HUES6 (cell line): ENCODE measurements at regions not wholly inside any gene's neighbourhood (a gene's known extent, or its start where the extent isn't known, plus 50 kb on each side); places are given as distances from the start of the nearest gene placed in this dataset.

Experiments
- H3K27ac ChIP-seq: 2 replicates; pipeline ENCODE4 v1.7.0; 2013; ENCODE audit warnings: low read depth, mild to moderate bottlenecking, low read length, inconsistent platforms
- H3K27me3 ChIP-seq: 2 replicates; pipeline ENCODE4 v1.6.1; 2013; ENCODE audit warnings: low read length; ENCODE audit not compliant: control insufficient read depth, insufficient read depth
- H3K36me3 ChIP-seq: 2 replicates; pipeline ENCODE4 v1.6.1; 2013; ENCODE audit warnings: low read length; ENCODE audit not compliant: control insufficient read depth, insufficient read depth
- H3K4me1 ChIP-seq: 2 replicates; pipeline ENCODE4 v1.6.1; 2013; ENCODE audit warnings: low read length; ENCODE audit not compliant: control insufficient read depth, insufficient read depth
- H3K4me3 ChIP-seq: 2 replicates; pipeline ENCODE4 v1.5.1; 2013; ENCODE audit warnings: low read depth, low read length
- H3K9ac ChIP-seq: one replicate; pipeline ENCODE4 v1.6.1; 2013; ENCODE audit warnings: mild to moderate bottlenecking, low read length
- H3K9me3 ChIP-seq: 2 replicates; pipeline ENCODE4 v1.6.1; 2013; ENCODE audit warnings: low read depth, low read length; ENCODE audit not compliant: control insufficient read depth, insufficient read depth

GRCh38 chr2:216302981-216303676 lies 69.2 kb downstream of the MARCHF4 start:
- no peaks in the 10 kb centered on the region for H3K9me3 ChIP-seq
- no peak overlapping the region for H3K27ac ChIP-seq
- H3K4me3 ChIP-seq, result no peak overlapping the region
- H3K36me3 ChIP-seq, result no peaks in the 10 kb centered on the region
- H3K4me1 ChIP-seq, result peaks cover 21% of the 10 kb centered on the region
- no peaks in the 10 kb centered on the region for H3K27me3 ChIP-seq
- no peak overlapping the region for H3K9ac ChIP-seq

GRCh38 chr2:216300906-216301305 lies 71.4 kb downstream of the MARCHF4 start:
- Histone ChIP-seq H3K36me3 (no peaks in the 10 kb centered on the region), H3K9me3 (no peaks in the 10 kb centered on the region), H3K4me3 (no peak overlapping the region), H3K27me3 (no peaks in the 10 kb centered on the region), H3K27ac (no peak overlapping the region), H3K4me1 (peaks cover 18% of the 10 kb centered on the region), H3K9ac (no peak overlapping the region)

- H3K9me3 ChIP-seq, result no peaks in the 10 kb centered on the region
- H3K4me3 ChIP-seq, result no peak overlapping the region
- no peaks in the 10 kb centered on the region for H3K36me3 ChIP-seq
- H3K27me3 ChIP-seq, result no peaks in the 10 kb centered on the region
- H3K27ac ChIP-seq, result no peak overlapping the region
- peaks cover 18% of the 10 kb centered on the region for H3K4me1 ChIP-seq
- no peak overlapping the region for H3K9ac ChIP-seq
These were observed 72.7 kb downstream of the MARCHF4 start for GRCh38 chr2:216299588-216299987.

GRCh38 chr2:216298719-216299495 lies 73.4 kb downstream of the MARCHF4 start:
- H3K27ac ChIP-seq, result no peak overlapping the region
- H3K4me1 ChIP-seq, result peaks cover 18% of the 10 kb centered on the region
- no peaks in the 10 kb centered on the region for H3K9me3 ChIP-seq
- H3K36me3 ChIP-seq, result no peaks in the 10 kb centered on the region
- H3K27me3 ChIP-seq, result no peaks in the 10 kb centered on the region
- no peak overlapping the region for H3K9ac ChIP-seq
- H3K4me3 ChIP-seq, result no peak overlapping the region

DNA sequence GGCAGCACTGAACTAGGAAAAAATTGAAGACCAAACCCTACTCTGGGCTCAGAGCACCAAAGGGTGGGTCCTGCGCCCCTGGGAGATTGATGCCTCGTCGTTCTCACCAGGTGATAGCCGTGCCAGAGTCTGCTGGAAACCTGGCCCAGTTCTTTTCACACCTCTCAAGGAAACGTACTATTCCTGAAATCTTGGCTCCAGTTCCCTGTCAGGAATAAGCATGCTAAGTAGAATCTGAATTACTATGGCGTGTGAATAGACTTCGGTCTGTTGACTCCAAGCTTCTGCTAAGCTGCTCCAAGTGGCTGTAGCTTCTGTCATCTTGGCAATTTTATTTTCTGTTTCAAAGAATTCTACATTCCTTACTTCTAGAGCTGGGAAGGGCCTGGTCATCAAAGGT lies 75.4 kb downstream of the MARCHF4 start:
- H3K36me3 ChIP-seq, result no peaks in the 10 kb centered on the region
- no peaks in the 10 kb centered on the region for H3K27me3 ChIP-seq
- H3K9me3 ChIP-seq, result no peaks in the 10 kb centered on the region
- H3K27ac ChIP-seq, result no peak overlapping the region
- H3K9ac ChIP-seq, result no peak overlapping the region
- no peak overlapping the region for H3K4me3 ChIP-seq
- peaks cover 27% of the 10 kb centered on the region for H3K4me1 ChIP-seq

DNA sequence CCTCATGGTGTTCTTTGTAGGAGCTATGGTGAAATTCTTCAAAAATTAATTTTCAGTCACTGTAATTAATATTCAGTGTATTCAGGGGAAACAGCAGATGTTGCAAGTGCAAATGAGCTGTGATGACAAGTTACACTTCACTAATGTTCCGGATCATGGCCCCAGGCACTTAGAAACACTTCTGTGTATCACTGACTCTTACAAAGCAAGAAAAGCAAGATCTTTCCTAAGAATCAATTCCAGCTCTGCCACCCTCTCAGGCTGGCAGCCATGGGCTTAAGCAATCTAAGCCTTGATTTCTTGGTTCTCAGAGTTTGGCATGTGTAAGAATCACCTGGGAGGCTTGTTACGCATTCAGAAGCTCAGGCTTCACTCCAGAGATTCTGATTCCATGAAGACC lies 78.0 kb downstream of the MARCHF4 start:
- Histone ChIP-seq H3K27me3 (0 out of 2 replicates have a peak, but pooled peaks cover 2% of the 10 kb centered on the region), H3K36me3 (no peaks in the 10 kb centered on the region), H3K4me3 (no peak overlapping the region), H3K27ac (no peak overlapping the region), H3K4me1 (peaks cover 19% of the 10 kb centered on the region; the same call in 1 of the 2 replicates), H3K9me3 (no peaks in the 10 kb centered on the region), H3K9ac (no peak overlapping the region)

DNA sequence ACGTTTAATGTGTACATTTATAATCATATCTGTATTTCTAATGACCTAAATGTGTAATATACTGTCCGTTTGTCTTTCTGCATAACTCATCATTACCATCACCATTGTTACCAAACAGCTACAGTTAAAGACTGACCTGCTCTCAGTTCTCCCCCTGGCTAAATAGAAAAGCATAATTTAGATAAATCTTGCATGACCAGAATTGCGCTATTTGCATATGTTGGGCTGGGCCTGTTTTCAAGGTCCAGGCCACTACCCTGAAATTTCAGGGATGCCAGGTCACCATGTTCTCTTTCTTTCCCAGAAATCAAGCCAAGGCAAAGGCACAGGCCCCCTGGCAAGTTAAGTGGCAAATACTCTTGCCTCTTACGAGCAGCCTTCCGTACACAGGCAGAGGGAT lies 78.4 kb downstream of the MARCHF4 start:
- no peak overlapping the region for H3K9ac ChIP-seq
- no peaks in the 10 kb centered on the region for H3K9me3 ChIP-seq
- no peak overlapping the region for H3K4me3 ChIP-seq
- no peak overlapping the region for H3K27ac ChIP-seq
- H3K27me3 ChIP-seq, result 0 out of 2 replicates have a peak, but pooled peaks cover 2% of the 10 kb centered on the region
- H3K4me1 ChIP-seq, result peaks cover 17% of the 10 kb centered on the region; the same call in 1 of the 2 replicates
- no peaks in the 10 kb centered on the region for H3K36me3 ChIP-seq

GRCh38 chr2:216292886-216293301 lies 79.4 kb downstream of the MARCHF4 start:
- Histone ChIP-seq H3K27ac (no peak overlapping the region), H3K4me3 (no peak overlapping the region), H3K27me3 (0 out of 2 replicates have a peak, but pooled peaks cover 2% of the 10 kb centered on the region), H3K36me3 (no peaks in the 10 kb centered on the region), H3K9me3 (no peaks in the 10 kb centered on the region), H3K4me1 (peaks cover 20% of the 10 kb centered on the region), H3K9ac (no peak overlapping the region)

- H3K9me3 ChIP-seq, result no peaks in the 10 kb centered on the region
- H3K36me3 ChIP-seq, result no peaks in the 10 kb centered on the region
- no peak overlapping the region for H3K9ac ChIP-seq
- H3K27me3 ChIP-seq, result 0 out of 2 replicates have a peak, but pooled peaks cover 2% of the 10 kb centered on the region
- no peak overlapping the region for H3K4me3 ChIP-seq
- H3K27ac ChIP-seq, result no peak overlapping the region
- H3K4me1 ChIP-seq, result peaks cover 20% of the 10 kb centered on the region
These were observed 79.8 kb downstream of the MARCHF4 start for GRCh38 chr2:216292475-216292874.

- 0 out of 2 replicates have a peak, but pooled peaks cover 2% of the 10 kb centered on the region for H3K27me3 ChIP-seq
- H3K27ac ChIP-seq, result no peak overlapping the region
- H3K4me1 ChIP-seq, result peaks cover 46% of the 10 kb centered on the region
- H3K9me3 ChIP-seq, result no peaks in the 10 kb centered on the region
- H3K9ac ChIP-seq, result no peak overlapping the region
- H3K36me3 ChIP-seq, result no peaks in the 10 kb centered on the region
- no peak overlapping the region for H3K4me3 ChIP-seq
These were observed 82.8 kb downstream of the MARCHF4 start for GRCh38 chr2:216289470-216289869.

DNA sequence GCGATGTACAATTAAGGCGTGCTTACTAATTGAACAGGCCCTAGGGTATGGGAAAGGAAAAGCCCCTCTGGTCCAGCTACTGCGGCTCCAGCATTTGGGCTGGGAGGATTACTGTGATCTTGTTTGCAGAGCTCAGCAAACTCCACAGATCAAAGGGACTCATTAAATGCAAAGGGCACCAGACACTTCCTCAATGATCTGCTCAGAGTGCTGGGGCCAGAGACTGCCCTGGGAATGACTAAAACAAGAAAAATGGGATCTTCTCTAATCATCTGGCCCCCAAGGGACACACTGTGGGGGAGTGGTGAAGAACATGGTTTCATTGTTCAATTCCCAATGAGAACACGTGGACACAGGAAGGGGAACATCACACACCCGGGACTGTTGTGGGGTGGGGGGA lies 85.0 kb downstream of the MARCHF4 start:
- H3K27ac ChIP-seq, result no peak overlapping the region
- 0 out of 2 replicates have a peak, but pooled peaks cover 2% of the 10 kb centered on the region for H3K27me3 ChIP-seq
- peak overlapping the region; percentile 12 for H3K9ac ChIP-seq
- no peak overlapping the region for H3K4me3 ChIP-seq
- H3K4me1 ChIP-seq, result peaks cover 45% of the 10 kb centered on the region
- H3K9me3 ChIP-seq, result no peaks in the 10 kb centered on the region
- H3K36me3 ChIP-seq, result no peaks in the 10 kb centered on the region
